ENCODE measurements at regions not wholly inside any gene's neighbourhood (a gene's known extent, or its start where the extent isn't known, plus 50 kb on each side); places are given as distances from the start of the nearest gene placed in this dataset.

DNA sequence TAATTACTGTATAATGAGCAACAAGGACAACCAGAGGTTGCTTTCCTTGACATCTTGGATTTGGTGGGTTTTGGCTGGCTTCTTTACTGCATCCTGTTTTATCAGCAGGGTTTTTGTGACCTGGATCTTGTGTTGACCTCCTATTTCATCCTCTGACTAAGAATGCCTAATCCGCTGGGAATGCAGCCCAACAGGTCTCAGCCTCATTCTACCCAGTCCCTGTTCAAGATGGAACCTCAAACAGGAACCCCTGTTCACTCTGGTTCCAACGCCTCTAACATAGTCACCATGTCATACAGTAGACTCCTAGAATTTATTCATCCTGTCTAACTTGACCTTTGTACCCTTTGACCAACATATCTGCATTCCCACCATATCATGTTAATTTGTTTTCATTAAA is 183.8 kb upstream of the SOX9 start:
- no peaks in the 10 kb centered on the region for H3K27me3 ChIP-seq
- no peak overlapping the region for H3K27ac ChIP-seq
- no peak overlapping the region for H3K4me3 ChIP-seq
- no peak for DNase-seq
- H3K4me1 ChIP-seq, result no peaks in the 10 kb centered on the region
- no peaks in the 10 kb centered on the region for H3K9me3 ChIP-seq
- TF ChIP-seq POLR2A (IDR thresholded peaks at IDR 0.05), result no peak
- TF ChIP-seq, protein P1, sequence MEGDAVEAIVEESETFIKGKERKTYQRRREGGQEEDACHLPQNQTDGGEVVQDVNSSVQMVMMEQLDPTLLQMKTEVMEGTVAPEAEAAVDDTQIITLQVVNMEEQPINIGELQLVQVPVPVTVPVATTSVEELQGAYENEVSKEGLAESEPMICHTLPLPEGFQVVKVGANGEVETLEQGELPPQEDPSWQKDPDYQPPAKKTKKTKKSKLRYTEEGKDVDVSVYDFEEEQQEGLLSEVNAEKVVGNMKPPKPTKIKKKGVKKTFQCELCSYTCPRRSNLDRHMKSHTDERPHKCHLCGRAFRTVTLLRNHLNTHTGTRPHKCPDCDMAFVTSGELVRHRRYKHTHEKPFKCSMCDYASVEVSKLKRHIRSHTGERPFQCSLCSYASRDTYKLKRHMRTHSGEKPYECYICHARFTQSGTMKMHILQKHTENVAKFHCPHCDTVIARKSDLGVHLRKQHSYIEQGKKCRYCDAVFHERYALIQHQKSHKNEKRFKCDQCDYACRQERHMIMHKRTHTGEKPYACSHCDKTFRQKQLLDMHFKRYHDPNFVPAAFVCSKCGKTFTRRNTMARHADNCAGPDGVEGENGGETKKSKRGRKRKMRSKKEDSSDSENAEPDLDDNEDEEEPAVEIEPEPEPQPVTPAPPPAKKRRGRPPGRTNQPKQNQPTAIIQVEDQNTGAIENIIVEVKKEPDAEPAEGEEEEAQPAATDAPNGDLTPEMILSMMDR (IDR thresholded peaks at IDR 0.05), result no peak
- no peaks in the 10 kb centered on the region for H3K36me3 ChIP-seq

DNA sequence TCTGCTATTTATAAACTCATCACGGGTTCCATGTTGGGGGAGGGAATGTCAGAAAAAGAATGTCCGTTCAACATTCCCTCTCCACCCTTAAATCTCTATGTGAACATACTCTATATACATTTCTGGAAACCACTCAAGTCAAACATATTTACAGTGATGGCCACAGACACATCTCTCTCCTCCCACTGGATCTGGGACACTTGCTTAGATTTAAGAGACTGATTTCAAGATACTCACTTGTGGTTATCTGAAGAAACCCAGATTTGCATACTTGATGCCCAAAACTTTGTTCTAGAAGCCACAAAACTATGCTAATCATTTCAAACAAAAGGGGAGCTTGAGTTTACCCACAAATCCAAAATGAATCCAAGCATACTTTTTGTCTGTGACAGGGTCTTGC is 182.9 kb upstream of the SOX9 start:
- no peaks in the 10 kb centered on the region for H3K36me3 ChIP-seq
- H3K27me3 ChIP-seq, result no peaks in the 10 kb centered on the region
- H3K27ac ChIP-seq, result no peak overlapping the region
- TF ChIP-seq, protein P1 (IDR thresholded peaks at IDR 0.05), result no peak
- TF ChIP-seq POLR2A (IDR thresholded peaks at IDR 0.05), result no peak
- no peaks in the 10 kb centered on the region for H3K4me1 ChIP-seq
- H3K4me3 ChIP-seq, result no peak overlapping the region
- no peak for DNase-seq
- H3K9me3 ChIP-seq, result no peaks in the 10 kb centered on the region

DNA sequence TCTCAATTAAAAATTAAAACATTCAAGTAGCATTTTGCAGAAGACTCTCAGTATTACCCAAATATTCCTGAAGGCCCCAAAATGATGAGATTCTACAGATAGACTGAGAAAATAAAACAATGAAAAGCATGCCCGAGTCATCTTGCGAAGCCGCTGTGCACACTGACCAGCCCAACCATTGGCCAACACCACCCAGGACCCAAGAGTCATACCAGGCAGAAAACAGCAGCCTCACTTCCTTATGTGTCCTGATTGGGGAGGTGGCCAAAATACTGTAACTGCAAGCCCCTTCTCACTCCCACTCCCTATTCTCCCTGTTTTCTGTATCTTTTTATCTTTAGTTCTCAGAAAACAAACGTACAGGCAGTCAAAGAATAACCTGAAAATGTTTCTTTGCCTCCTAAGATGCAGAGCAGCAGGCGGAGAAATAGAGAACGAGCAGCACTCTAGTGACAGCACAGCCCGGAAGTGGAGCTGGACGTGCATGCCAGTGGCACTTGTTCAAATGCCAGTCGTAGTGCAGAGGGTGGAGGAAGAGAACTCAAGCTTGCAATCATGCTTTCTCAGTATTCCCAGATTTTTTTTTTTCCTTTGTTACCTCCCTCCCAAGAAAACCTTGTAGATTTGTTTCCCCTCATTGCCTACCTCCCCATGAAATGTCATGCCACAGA is 182.3 kb upstream of the SOX9 start:
- H3K9me3 ChIP-seq, result no peaks in the 10 kb centered on the region
- no peak for DNase-seq
- H3K36me3 ChIP-seq, result no peaks in the 10 kb centered on the region
- no peaks in the 10 kb centered on the region for H3K4me1 ChIP-seq
- H3K27ac ChIP-seq, result no peak overlapping the region
- no peak overlapping the region for H3K4me3 ChIP-seq
- H3K27me3 ChIP-seq, result no peaks in the 10 kb centered on the region
- TF ChIP-seq, protein P1 (IDR thresholded peaks at IDR 0.05), result no peak
- no peak for TF ChIP-seq POLR2A (IDR thresholded peaks at IDR 0.05)

DNA sequence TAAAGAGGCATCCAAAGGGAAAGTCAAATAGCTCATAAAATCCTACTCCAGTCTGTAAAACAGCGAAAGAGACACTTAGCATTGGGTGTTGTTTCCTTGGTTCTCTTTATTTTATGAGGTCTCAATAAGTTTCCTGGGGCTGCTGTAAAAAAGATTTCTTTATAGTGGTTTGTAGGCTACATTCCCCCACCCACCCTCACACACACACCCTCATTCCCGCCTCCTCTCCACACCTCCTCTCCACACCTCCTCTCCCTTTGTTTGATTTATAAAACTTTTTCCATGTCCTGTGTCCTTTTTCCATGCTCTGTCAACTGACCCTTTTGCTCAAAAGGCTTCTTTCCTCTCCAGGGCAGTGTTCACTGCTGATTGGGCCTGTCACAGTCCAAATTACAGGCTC is 178.9 kb upstream of the SOX9 start:
- Histone ChIP-seq H3K36me3 (no peaks in the 10 kb centered on the region), H3K27me3 (no peaks in the 10 kb centered on the region), H3K4me1 (no peaks in the 10 kb centered on the region), H3K4me3 (no peak overlapping the region), H3K9me3 (no peaks in the 10 kb centered on the region), H3K27ac (no peak overlapping the region)
- DNase-seq, result no peak
- no peak for TF ChIP-seq POLR2A (IDR thresholded peaks at IDR 0.05)
- TF ChIP-seq, protein P1 (IDR thresholded peaks at IDR 0.05), result no peak

DNA sequence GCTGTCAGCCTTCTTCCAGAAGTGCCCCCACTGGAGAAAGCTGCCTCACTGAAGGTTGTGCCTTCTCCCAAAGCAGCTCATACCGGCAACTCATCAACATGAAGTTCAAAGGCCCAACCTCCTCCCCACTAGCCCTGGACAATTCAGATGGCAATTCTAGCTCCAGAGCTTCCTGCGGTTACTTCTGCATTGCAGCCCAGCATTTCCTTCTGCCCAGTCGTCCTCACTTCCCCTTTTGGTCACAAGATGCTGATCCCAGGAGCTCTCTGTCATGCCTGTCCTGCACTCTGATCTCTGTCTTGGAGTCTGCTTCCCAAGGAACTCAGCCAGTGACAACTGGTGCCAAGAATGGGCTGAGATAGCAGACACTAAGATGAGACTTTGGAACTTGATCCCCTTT is 178.2 kb upstream of the SOX9 start:
- Histone ChIP-seq H3K4me1 (no peaks in the 10 kb centered on the region), H3K27me3 (no peaks in the 10 kb centered on the region), H3K27ac (no peak overlapping the region), H3K9me3 (no peaks in the 10 kb centered on the region), H3K36me3 (no peaks in the 10 kb centered on the region), H3K4me3 (no peak overlapping the region)
- no peak for DNase-seq
- TF ChIP-seq, protein P1 (IDR thresholded peaks at IDR 0.05), result no peak
- no peak for TF ChIP-seq POLR2A (IDR thresholded peaks at IDR 0.05)

All from Peyer's patch (tissue), 4 donors.